Heart right ventricle (tissue), 16 donors: ENCODE measurements at regions not wholly inside any gene's neighbourhood (a gene's known extent, or its start where the extent isn't known, plus 50 kb on each side); places are given as distances from the start of the nearest gene placed in this dataset.

Source experiments
- ATAC-seq, 8 donors: fragments of 200-7000 bp; cut with Tn5 transposase; one replicate each; pipeline ENCODE4 v1.9.1; 2020; ENCODE audit warnings: mild to moderate bottlenecking in 8 of 8, moderate library complexity in 8 of 8, moderate number of reproducible peaks in 1 of 8
- DNase-seq, 2 donors: peaks; one replicate each; pipeline ENCODE4 v3.0.0-alpha.2; 2020
- H3K27ac ChIP-seq, 10 donors: fragments of 200-600 bp; sonication (generic) in 2 of 10; one replicate each; pipeline versions ENCODE4 v1.5.0 to v1.8.0; 2020 to 2022; ENCODE audit warnings: mild to moderate bottlenecking in 3 of 10
- H3K27me3 ChIP-seq, 7 donors: fragments of 200-600 bp; one replicate each; pipeline ENCODE4 v1.8.0; 2021 to 2022; ENCODE audit warnings: mild to moderate bottlenecking in 2 of 7
- H3K36me3 ChIP-seq, 9 donors: fragments of 200-600 bp; sonication (generic) in 1 of 9; one replicate each; pipeline versions ENCODE4 v1.5.0 to v1.8.0; 2020 to 2022; ENCODE audit warnings: mild to moderate bottlenecking in 2 of 9
- H3K4me1 ChIP-seq, 9 donors: fragments of 200-600 bp; sonication (generic) in 1 of 9; one replicate each; pipeline versions ENCODE4 v1.5.0 to v1.8.0; 2020 to 2022; ENCODE audit warnings: mild to moderate bottlenecking in 4 of 9
- H3K4me3 ChIP-seq, 10 donors: fragments of 200-600 bp; sonication (generic) in 2 of 10; one replicate each; pipeline versions ENCODE4 v1.5.0 to v1.8.0; 2020 to 2022; ENCODE audit warnings: mild to moderate bottlenecking in 7 of 10, moderate library complexity in 2 of 10
- H3K9me3 ChIP-seq, 11 donors: fragments of 200-600 bp in 10 of 11; sonication (generic) in 2 of 11; one replicate each; pipeline versions ENCODE4 v1.5.0 to v1.8.0; 2013 to 2022; ENCODE audit warnings: mild to moderate bottlenecking in 2 of 11, control low read depth in 1 of 11, moderate library complexity in 1 of 11
- WGBS, 2 donors: extraction: QIAGEN DNeasy Blood & Tissue Kit; methylation state at CpG; one replicate each; pipeline ENCODE4 v1.1.7; 2013; ENCODE audit warnings: inconsistent platforms in 1 of 2; 5-methylcytosine and 5-hydroxymethylcytosine counted together
- intact Hi-C, 10 donors: fragments of 100-400 bp; cut with DNase I; formaldehyde crosslinking; loops; one replicate each; pipeline versions ENCODE4 v1.11.1 to v1.14.2; 2022
- TF ChIP-seq, protein P1 (sequence below), 9 donors: fragments of 200-600 bp; sonication (generic) in 2 of 9; IDR thresholded peaks; one replicate each; pipeline versions ENCODE4 v1.5.0 to v1.8.0; 2021 to 2022; ENCODE audit warnings: antibody characterized with exemption in 9 of 9, mild to moderate bottlenecking in 5 of 9, moderate library complexity in 1 of 9
- donor health status: Arrhythmogenic right ventricular cardiomyopathy.
- donor health status: ischemic (EF 13 %, LVEDD 7.1; RV severe dilation, severe dysfunction).
- donor health status: healthy with polysubstance abuse.
- donor health status: DM: no; HTN: yes; CAD: no.
- donor health status: DM: no; HTN: no; CAD: no.
- donor health status: ischemic (EF 25% LVEDD 6.9; RV normal size, moderate dysfunction).
- donor health status: ischemic (EF 25% LVEDD 5.7; RV mildly dilated, moderate dysfunction).
- donor health status: healthy.
- donor health status: DM: yes; HTN: yes; CAD: no.
- donor health status: Ischemic cardiomyopathy.
- donor health status: ischemic (EF 35%, LVEDD 5.7; RV mildly dilated, moderate dysfunction).
- donor health status: nonischemic (EF 11% LVEDD 7.7; RV severe dilation, severe dysfunction).
- donor health status: DM: yes; HTN: yes; CAD: no.
- donor health status: PGD.
- donor health status: ischemic (EF 29% LVEDD 5.4; RV normal size, mild dysfunction).
- donor health status: nonischemic (EF 23%, LVEDD 6.1; RV moderate dilation, normal function).

DNA sequence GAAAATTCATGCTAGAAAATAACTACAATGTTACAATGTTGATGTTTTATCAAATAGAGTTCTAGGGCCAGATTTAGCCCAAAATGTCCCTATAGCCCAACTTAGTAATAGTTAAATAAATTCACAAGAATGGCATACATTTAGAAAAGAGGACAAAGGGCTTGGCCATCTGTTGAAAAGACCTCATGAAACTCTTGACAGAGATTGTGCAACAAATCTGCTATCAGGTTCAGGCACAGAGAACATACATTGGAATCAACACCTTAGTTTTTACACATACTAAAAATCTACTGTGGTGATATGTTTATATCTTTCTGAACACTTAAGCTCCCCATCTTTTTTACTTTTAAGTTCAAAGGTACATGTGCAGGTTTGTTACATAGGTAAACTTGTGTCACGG, 298.3 kb upstream of the DACH1 start:
- Histone ChIP-seq H3K9me3 (peaks cover 0 to 5% (median 0%) of the 10 kb centered on the region in 11 donors), H3K4me1 (no peaks in the 10 kb centered on the region), H3K36me3 (no peaks in the 10 kb centered on the region), H3K27me3 (no peaks in the 10 kb centered on the region), H3K27ac (no peak overlapping the region), H3K4me3 (no peak overlapping the region)
- TF ChIP-seq, protein P1, sequence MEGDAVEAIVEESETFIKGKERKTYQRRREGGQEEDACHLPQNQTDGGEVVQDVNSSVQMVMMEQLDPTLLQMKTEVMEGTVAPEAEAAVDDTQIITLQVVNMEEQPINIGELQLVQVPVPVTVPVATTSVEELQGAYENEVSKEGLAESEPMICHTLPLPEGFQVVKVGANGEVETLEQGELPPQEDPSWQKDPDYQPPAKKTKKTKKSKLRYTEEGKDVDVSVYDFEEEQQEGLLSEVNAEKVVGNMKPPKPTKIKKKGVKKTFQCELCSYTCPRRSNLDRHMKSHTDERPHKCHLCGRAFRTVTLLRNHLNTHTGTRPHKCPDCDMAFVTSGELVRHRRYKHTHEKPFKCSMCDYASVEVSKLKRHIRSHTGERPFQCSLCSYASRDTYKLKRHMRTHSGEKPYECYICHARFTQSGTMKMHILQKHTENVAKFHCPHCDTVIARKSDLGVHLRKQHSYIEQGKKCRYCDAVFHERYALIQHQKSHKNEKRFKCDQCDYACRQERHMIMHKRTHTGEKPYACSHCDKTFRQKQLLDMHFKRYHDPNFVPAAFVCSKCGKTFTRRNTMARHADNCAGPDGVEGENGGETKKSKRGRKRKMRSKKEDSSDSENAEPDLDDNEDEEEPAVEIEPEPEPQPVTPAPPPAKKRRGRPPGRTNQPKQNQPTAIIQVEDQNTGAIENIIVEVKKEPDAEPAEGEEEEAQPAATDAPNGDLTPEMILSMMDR (IDR thresholded peaks at IDR 0.05): no peak
- intact Hi-C loops: no loop called here
- WGBS, 2 donors: 96 to 98% methylated on average over 1 of the region's 1 CpG
- DNase-seq (no peak), ATAC-seq (no peak)

DNA sequence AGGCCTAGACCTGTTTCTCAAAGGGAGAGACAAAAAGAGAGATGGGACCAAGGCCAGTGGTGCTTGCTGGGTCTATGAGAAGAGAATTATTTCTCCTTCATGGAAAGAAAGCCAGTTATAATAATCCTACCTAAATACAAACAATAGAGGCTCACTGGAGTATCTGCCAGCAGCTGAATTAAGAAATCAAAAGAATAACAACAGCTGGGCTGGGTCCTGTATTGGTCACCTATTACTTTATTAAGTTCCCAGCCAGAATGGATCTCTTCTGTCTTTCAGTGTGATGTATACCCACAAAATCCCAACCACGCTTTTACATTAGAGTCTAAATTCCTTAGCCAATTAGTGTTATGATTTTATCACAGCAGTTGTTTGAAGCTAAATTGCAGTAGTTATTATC, 297.8 kb upstream of the DACH1 start:
- H3K4me3 ChIP-seq: no peak overlapping the region
- no peaks in the 10 kb centered on the region for H3K27me3 ChIP-seq
- intact Hi-C loops: no loop called here
- H3K36me3 ChIP-seq: no peaks in the 10 kb centered on the region
- peaks cover 0 to 5% (median 0%) of the 10 kb centered on the region in 11 donors for H3K9me3 ChIP-seq
- no peak overlapping the region for H3K27ac ChIP-seq
- 92 to 93% methylated on average over 1 of the region's 1 CpG for WGBS, 2 donors
- ATAC-seq (no peak), DNase-seq (no peak)
- TF ChIP-seq, protein P1 (IDR thresholded peaks at IDR 0.05): no peak
- no peaks in the 10 kb centered on the region for H3K4me1 ChIP-seq

DNA sequence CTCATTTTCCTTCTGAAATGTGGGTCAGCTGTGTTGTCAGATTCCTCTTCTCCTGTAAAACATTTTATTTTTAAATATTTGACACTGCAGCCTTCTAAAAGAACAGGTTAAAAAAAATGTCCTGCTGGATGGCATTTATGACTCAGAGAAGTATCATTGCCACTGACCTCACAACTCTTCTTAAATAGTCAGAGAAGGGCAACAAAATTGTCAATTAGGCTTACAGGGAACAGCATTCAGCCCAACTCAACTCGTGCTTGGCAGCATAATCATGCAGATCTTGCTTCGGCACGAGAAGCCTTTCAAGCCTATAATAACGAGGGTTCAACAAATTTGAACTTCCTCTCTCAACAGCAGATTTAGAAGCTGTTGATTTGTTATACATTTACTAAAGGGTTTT, 296.7 kb upstream of the DACH1 start:
- no peaks in the 10 kb centered on the region for H3K4me1 ChIP-seq
- peaks cover 0 to 5% (median 0%) of the 10 kb centered on the region in 11 donors for H3K9me3 ChIP-seq
- ATAC-seq: no peak
- no peak for DNase-seq
- no peaks in the 10 kb centered on the region for H3K27me3 ChIP-seq
- WGBS, 2 donors: 58 to 60% methylated on average over 4 of the region's 4 CpGs
- no peak overlapping the region for H3K4me3 ChIP-seq
- no peak overlapping the region for H3K27ac ChIP-seq
- intact Hi-C loops: no loop called here
- TF ChIP-seq, protein P1 (IDR thresholded peaks at IDR 0.05): no peak
- no peaks in the 10 kb centered on the region for H3K36me3 ChIP-seq

DNA sequence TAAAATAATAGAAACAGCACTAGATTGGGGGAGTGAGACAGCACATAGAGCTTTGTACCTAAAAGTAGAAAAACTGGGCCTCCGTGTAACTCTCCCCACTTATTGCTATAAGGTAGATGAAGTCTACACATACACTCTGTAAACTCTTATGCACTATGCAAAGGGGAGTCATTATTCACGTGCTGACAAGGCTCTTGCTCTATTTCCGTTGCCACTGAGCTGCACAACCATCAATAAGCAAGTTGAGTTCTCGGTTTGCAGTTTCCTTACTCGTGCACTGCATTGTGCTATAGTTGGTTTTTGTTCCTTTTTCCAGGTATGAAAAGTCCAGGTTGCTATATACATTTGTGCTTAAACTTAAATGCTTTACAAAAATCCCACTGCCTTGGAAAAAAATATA, 294.0 kb upstream of the DACH1 start:
- TF ChIP-seq, protein P1 (IDR thresholded peaks at IDR 0.05): no peak
- H3K27ac ChIP-seq: no peak overlapping the region
- 81 to 83% methylated on average over 5 of the region's 5 CpGs for WGBS, 2 donors
- ATAC-seq (no peak), DNase-seq (no peak)
- H3K27me3 ChIP-seq: no peaks in the 10 kb centered on the region
- H3K9me3 ChIP-seq: peaks cover 0 to 4% (median 0%) of the 10 kb centered on the region in 11 donors
- H3K4me1 ChIP-seq: no peaks in the 10 kb centered on the region
- H3K4me3 ChIP-seq: no peak overlapping the region
- H3K36me3 ChIP-seq: no peaks in the 10 kb centered on the region
- intact Hi-C loops: no loop called here

DNA sequence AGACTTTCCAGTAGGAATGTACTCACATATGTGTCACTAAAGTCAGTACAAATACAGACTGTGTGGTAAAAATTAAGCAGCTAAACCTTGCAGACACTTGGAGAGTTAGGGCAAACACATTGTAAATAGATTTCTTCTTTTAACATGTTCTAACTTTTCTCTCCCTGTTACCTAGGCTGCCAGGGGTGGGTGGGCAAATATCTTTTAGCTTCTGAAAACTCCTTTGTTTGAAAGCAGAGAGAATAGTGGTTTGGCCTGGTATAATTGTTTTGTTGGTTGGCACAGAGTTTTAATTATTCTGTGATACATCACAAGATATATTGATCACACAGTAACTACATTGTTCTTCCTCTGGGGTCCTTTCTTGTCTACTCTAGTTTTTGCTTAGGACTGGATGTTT, 289.8 kb upstream of the DACH1 start:
- Histone ChIP-seq H3K4me3 (no peak overlapping the region), H3K27ac (no peak overlapping the region), H3K36me3 (no peaks in the 10 kb centered on the region), H3K9me3 (peaks cover 0 to 4% (median 0%) of the 10 kb centered on the region in 11 donors), H3K4me1 (no peaks in the 10 kb centered on the region), H3K27me3 (no peaks in the 10 kb centered on the region)
- TF ChIP-seq, protein P1 (IDR thresholded peaks at IDR 0.05): no peak
- no peak for ATAC-seq
- DNase-seq: no peak
- intact Hi-C loops: no loop called here
